ENCODE measurements at regions not wholly inside any gene's neighbourhood (a gene's known extent, or its start where the extent isn't known, plus 50 kb on each side); places are given as distances from the start of the nearest gene placed in this dataset.

DNA sequence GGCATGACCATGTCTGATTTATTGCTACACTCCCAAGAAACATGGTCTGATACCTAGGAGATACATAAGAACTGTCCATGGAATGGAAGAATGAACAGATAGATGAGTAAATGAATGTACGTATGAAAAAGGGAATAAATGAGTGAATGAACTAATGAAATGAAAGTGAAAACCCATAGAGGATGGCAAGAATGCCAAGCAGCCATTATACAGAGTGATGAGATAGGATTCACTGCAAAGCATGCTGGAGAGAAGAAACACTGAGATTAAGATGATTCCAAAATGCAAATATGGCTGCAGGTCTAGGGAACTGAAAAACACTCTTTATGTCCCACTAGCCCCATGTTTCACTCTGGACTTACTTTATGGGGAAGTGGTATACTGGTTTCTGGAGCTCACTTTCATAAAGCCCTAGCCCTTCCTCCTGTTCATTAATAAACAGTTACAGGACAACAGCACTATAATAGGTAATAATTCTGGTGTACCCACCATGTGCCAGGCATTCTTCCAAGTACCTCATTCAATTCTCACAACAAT lies 170.3 kb upstream of the RAD23B start:
- DNase-seq (ENCODE audit: low read depth in 4 of 4, low spot score in 2 of 4) = no peak

DNA sequence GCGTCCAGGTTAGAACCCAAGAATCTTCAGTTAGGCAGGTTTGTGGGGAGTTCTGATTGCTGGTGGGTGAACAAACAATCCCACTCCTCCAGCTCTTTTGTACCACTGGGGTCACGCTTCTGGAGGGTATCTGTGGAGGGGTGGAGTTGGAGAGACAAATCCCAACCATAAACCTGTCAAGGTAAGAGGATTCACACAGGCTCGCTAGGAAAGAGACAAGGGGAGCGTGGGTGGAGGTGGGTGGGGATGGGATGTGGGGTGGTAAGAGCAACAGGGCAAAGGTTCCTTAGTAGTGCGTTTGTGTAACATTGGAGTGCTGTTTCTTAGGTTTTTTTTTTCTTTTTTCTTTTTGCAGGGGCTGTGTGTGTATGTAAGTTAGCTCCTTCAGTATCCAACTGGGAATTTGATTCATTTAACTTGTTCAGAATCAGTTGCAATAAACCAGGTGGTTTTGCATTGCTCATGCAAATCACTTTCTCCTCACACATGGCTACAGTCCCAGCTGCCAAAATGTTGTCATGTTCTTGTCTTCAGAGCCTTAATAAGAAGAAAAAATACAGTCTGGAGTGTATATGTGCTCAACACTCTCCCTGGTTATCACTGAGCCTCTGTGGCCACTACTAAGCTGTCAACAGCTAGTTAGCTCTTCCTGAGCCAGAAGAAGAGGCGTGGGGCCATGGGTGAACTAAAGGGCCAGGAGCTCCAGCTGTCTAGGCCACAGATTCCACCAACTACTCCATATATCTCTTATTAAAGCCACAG lies 164.0 kb upstream of the RAD23B start:
- peak in 1 of 4 donors; percentile 3 for DNase-seq (ENCODE audit: low read depth in 4 of 4, low spot score in 2 of 4)

DNA sequence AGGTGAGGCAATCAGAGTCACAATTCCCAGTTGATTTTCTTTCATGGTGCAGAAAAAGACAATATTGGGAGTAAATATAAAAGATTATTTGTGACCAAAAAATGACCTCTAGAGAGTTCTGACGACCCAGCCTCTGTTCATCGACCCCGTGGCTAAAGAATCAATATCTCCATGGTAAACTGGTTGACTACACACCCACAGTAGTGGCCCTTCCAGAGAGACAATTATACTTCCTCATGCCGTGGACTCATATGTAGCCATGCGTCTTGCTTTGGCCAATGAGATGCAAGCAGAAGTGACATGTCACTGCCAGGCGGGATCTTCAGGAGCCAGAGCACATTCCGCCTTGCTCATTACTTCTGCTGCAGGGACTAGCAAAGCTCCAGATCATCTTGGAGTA lies 163.3 kb upstream of the RAD23B start:
- no peak for DNase-seq (ENCODE audit: low read depth in 4 of 4, low spot score in 2 of 4)

DNA sequence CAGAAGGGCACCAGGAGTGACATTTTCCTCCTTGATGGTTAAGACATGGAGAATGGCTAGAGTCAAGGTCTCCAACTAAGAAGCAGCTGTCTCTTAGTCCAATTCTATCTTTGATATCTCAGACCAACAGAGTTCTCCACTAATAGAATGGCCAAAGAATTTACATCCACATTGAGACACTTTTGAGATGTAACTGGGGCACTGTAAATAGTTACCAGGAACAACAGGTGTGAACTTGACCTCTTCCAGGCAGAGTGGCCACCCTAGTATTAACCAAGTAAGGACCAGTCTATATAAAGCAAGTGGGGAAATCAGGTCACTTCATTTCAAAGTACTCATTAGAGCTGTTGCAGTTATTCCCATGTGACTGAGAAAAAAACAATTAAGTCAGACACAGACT lies 159.7 kb upstream of the RAD23B start:
- no peak for DNase-seq (ENCODE audit: low read depth in 4 of 4, low spot score in 2 of 4)

DNA sequence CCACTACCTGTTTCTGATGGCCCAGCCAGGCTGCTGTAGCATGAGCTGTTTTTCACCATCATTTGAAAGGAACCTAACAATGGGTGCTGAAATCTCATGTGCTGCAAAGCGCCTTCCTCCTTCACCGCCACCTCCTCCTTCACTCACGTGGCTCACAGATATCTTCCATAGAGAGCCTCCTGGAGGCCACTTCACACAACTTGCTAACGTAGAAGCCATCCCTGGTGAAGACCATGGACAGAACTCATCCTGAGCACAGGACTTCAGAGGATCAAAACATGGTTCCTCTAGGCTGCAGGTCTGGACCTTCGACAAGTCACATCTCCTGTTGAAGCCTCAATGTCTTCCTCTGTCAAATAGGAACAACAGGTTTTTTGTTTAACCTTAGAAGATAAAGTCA lies 155.5 kb upstream of the RAD23B start:
- DNase-seq (ENCODE audit: low read depth in 4 of 4, low spot score in 2 of 4) = no peak

DNA sequence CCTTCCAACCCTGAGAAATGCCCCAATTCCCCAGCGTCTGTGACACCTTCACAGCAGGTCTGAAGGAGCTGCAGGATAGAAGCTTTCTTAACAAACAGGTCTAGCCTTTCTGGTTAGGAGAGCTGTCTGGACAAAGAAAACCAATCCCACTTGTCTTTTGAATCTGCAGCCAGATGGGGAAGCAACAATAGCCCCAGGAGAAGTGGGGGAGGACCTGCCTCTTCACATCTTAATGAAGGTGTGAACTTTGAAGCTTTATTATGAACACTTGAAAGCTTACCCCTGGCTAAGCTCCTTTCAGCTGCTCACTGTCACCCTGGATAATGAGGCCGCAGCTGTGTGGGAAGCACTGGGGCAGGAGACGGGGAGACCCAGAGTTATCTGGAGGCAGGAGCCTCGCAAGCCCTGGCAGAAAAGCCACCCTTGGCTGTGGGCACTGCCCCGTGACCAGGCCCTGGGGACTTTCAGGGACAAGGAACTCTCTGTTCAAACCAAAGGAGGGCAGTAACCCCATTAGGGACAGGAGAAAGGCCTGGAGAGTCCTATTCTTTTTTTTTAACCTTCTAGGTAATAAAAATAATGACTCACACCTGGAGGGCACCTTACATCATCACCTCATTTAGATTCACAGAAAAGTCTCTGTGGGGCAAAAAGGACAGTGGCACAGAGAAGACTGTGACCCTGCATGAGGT lies 151.8 kb upstream of the RAD23B start:
- no peak for DNase-seq (ENCODE audit: low read depth in 4 of 4, low spot score in 2 of 4)

DNA sequence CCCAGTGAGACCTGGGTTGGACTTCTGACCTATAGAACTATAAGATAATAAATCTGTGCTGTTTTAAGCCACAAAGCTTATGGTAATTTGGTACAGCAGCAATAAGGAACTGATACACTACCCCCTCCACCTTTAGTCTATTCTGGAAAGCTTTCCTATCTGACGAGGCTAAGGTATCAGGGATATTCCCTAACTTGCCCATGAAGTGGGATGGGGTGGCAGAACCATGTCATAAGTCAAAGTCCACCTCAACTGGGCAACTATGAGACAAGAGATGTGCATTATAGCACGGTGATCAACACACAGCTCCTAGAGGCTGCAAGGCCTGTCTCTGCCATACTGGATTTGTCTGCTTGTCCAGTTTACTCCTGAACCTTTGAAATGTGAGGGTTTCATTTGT lies 146.8 kb upstream of the RAD23B start:
- no peak for DNase-seq (ENCODE audit: low read depth in 4 of 4, low spot score in 2 of 4)

DNA sequence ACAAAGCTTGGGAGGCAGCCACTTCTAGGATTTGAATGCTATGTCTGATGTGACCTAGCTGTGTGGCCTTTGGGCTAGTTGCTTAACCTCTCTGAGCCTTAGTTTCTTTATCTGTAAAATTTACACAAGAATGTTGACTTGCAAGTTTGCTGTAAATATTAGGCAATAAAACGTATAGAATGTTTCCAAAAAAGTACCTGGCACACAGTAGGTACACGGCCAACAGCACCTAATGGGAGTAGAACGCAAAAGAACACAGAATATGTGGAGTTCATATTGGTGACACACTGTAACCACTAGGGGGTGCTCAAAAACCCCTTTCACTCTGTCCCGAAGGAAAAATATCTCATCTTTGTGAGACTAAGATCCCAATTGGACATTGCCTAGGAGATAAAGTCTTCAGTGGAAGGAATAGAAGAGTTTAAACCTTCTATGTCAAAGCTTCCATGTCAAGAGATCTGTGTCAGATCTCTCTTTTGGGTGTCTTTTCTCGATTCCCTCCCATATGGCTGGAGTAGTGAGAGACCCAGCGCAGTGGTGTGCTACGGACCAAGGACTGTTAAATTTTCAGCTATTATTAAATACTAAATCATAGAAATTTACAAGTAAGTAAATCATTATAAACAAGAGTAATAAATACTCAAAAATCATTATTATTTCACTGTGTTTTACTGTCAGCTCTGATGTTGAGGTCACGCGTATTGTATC lies 145.4 kb upstream of the RAD23B start:
- no peak for DNase-seq (ENCODE audit: low read depth in 4 of 4, low spot score in 2 of 4)

DNA sequence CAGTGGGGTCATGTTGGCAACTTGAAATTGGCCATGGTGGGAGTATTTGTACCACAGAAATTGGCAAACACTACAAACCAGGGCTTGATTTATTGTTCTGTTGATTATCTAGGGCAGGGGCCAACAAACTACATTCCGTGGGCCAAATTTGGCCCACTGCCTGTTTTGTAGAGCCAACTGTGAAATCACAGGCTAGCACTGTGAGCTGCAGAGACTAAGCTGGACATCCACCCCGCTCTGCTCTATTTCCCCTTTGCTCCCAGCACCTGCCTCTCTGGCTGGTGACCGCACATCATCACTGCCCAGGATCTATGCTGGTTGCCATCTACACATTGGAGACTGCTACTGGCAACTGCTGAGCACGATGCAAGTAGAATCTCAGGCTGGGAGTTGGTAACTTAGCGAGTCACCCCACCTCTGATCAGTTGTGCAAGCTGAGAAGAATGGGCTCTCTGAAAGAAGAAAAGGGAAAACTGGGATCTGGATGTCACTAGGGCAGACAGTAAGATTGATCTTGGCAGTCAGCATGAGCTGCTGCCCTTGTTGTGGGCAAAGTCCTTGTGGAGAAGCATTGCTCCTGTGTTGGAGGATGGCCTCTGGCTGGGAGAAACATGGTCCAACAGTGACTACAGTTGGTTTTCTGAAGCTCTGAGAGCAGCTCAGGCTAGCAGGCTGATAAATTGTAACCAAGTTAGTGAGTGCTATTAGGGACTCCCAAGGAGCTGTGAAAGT lies 144.7 kb upstream of the RAD23B start:
- DNase-seq (ENCODE audit: low read depth in 4 of 4, low spot score in 2 of 4) = no peak

DNA sequence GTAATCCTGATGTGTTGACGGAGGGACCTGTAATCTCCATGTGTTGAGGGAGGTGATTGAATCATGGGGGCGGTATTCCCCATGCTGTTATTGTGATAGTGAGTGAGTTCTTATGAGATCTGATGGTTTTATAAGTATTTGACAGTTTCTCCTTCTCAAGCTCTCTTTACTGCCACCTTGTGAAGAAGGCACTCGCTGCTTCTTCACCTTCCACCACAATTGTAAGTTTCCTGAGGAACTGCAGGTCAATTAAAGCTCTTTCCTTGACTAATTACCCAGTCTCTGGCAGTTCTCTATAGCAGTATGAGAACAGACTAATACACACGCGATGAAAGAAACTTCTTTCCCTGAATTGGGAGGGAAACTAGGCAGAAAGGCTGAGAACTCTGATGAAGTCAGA lies 141.1 kb upstream of the RAD23B start:
- no peak for DNase-seq (ENCODE audit: low read depth in 4 of 4, low spot score in 2 of 4)

DNA sequence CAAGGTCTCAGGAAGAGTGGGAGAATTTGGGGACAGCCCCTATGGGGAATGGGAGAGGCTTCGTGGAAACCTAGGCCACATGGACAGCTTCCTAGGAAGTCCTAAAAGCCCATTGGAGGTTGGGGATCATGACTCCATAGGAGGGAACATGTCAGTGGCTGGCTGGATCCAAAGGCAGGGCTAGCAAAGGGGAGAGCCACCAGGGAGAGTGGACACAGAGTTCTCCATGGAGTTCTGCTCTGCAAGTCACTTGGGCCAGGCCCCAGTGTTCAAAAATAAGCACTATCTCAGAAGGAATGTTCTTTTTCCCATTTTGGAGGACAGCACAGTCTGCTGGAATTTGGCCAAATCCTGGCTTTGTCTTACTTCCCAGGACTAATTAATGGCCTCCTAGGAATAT lies 140.6 kb upstream of the RAD23B start:
- DNase-seq (ENCODE audit: low read depth in 4 of 4, low spot score in 2 of 4) = no peak

DNA sequence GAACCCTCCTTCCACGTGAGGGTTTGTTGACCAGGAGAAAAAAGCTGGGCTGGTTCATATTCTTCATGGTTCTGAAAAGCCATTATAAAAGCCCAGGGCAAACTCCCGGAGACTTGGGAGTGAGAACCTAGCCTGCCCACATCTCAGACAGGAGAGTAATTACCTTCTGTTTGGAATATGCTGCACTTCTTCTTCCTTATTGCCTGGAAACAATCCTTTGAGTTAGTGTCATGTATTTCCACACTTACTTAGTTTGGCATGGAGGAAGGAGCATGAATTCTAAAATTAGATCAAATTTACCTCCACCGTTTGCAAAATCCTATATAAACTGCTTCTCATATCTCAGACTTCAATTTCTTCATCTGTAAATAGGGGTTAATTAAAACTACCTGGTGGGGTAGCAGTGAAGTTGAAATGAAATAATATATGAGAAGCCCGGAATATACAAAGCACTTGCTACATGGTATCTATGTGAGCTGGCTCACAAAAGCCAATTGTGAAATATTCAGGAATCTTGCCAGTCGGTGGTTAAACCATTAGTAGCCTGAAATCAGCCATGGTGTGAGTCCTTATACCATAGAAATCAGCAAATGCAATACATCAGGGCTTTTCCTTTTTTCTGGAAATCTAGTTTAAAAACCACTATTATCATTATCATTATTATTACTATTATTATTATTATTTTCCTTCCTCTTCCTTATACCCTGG lies 140.0 kb upstream of the RAD23B start:
- DNase-seq (ENCODE audit: low read depth in 4 of 4, low spot score in 2 of 4) = no peak

DNA sequence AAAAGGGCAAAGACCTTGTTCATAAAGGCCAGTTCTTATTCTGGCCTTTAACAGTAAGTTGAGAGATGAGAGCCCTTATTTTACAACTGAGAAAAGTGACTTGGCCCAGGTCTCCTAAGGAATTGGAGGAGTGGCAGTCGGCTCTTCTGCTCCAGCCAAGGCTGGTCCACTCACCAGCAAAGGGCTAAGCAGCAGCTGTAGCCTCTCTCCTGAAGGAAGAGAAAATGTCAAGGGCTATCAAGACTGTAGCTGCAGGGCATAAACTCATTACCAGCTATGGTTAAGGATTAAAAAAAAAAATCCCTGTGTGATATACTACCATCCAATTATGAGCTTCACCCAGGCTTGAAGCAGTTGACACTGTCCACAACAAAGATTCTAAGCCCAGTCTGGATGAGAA lies 138.6 kb upstream of the RAD23B start:
- no peak for DNase-seq (ENCODE audit: low read depth in 4 of 4, low spot score in 2 of 4)

DNA sequence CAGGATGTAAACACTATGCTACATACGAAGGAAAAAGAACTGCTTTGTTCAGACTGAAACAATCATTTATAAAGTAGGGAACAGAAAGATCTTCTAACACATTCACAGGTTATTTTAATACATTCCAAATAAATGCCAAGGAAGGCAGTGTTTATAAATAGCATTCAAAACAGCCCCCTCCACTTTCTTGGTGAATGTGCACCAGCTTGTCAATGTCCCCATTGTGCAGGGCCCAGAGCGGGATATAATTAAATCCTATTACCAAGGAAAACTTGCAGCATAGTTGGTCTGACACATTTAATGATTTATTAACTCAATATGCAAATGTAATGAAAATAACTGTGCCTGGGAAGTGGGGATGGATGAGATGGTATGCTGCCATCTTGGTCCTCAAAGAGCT lies 135.9 kb upstream of the RAD23B start:
- no peak for DNase-seq (ENCODE audit: low read depth in 4 of 4, low spot score in 2 of 4)

DNA sequence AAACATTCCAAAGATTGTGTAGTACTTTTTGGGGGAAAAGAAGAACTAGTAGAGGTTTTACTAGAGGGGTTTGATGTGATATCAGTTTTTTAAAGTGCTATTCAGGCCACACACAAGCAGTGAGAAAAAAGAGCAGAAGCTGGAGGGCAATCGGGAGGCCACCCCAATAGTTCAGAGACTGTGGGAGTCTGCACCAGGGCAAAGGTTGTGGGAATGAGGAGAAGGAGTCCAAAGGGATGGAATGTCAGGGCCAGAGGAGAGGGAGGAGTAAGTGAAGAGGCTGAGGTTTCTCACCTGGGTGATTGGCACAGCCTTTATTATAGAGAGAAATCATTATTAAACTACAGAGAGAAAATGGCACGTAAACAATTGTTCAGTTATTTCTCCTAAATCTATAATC lies 134.9 kb upstream of the RAD23B start:
- no peak for DNase-seq (ENCODE audit: low read depth in 4 of 4, low spot score in 2 of 4)

DNA sequence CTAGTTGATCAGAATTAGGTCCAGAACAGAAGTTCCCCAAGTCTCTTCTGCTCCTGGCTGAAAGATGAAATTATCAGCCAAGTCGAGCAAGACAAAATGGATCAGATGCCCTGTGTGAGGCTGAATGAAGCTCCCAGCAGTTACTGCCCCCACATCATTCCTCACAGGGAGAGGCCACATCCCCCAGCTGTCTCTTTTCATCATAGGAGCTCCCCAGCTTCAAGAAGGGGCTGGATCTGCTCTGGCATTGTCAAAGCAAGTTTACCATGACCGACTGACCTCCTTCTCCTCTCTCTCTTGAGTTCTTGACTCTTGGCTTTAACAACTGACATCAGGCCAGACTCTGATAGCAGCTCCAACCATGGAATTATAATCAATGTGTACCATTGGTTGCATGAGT lies 133.3 kb upstream of the RAD23B start:
- no peak for DNase-seq (ENCODE audit: low read depth in 4 of 4, low spot score in 2 of 4)

DNA sequence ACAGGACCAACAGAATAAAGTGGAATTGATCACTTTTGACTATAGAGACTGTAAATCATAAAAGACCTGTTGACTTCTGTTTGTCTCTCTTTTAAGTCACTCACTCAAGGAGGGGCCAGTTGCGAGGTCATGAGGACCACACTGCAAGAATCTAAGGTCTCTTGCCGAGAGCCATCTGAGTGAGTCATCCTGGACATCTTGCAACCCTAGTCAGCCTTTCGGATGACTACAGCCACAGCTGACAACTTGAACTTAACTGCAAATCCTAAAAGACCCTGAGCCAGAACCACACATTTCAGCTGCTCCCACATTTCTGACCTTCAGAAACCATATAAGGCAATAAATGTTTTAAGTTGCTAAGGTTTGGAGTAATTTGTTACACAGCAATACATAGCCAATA lies 129.7 kb upstream of the RAD23B start:
- DNase-seq (ENCODE audit: low read depth in 4 of 4, low spot score in 2 of 4) = no peak

DNA sequence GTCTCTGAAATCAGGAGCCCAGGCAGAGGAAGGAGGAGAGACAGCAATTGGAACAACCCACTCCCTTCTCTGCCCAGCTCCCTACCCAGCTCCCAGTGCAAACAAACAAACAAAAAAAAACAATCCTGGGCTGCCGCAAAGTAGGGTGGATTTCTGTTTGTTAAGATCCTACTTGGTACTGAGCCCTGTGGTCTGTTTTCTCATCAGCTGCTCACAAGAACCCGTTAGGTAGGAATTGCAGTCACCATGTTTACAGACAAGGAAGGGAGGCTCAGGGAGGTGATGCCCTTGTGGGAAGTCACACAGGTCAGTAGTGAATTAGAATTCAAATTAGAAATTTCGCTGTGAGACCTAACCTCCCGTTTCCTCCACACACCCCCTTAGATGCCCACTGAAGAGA lies 128.8 kb upstream of the RAD23B start:
- no peak for DNase-seq (ENCODE audit: low read depth in 4 of 4, low spot score in 2 of 4)

DNA sequence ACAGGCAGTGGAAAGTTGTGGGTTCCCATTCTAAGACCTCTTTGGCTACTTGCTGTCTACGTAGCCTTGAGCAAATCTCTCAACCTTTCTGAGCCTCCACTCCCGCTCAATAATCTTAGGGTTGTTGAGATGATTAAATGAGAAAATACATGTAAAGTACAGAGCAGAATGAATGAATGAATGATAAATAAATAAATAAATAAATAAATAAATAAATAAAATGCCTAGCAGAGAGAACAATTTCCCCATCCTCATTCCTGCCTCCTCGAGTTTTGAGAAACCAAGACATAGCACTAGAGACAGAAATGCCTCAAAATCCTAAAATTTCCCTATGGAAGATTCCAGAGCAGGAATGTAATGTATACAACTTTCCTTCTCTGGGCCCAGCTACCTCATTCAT lies 128.3 kb upstream of the RAD23B start:
- no peak for DNase-seq (ENCODE audit: low read depth in 4 of 4, low spot score in 2 of 4)

DNA sequence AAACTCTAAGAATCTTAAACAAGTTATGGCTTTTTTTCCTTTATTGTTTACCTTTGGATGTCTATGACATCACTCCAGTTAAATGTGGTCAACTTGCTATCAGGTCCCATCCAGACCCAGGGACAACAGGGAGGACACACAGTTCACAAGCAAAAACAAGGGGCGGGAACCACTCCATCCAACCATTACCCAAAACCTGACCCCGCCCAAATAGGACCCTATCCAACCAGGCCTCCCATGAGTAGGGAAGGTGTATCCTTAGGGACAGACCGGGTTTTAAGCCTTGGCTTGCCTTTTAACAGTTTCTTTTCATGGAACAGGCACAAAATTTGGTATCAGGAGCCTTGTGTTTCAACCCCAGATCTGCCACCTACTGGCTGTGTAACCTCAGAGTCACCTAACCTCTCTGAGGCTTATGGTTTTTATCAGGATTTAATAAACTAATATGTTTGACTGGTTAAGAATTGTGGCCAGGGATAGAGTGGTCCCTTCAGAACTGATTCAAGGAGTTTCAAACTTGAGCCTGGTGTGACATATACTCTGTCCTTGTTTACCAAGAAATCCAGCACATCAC lies 127.7 kb upstream of the RAD23B start:
- DNase-seq (ENCODE audit: low read depth in 4 of 4, low spot score in 2 of 4) = no peak
